ENCODE measurements at regions not wholly inside any gene's neighbourhood (a gene's known extent, or its start where the extent isn't known, plus 50 kb on each side); places are given as distances from the start of the nearest gene placed in this dataset.

DNA sequence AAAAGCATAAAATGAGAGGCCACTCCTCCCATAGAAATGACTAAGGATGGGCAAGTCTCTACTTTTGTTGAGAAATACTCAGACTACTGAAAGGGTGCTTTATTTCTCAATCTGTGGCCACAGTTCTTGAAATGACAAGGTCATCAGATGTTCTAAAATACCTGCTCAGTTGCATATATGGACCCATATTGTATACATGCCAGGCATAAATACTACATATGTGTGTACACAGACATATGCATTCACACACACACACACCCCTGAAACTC, 691.5 kb upstream of the SORCS1 start:
- H3K4me1 Mint-ChIP-seq (ENCODE audit: low read depth), result no peaks in the 10 kb centered on the region
- no peak overlapping the region for H3K27ac Mint-ChIP-seq
- H3K9me3 Mint-ChIP-seq, result no peaks in the 10 kb centered on the region
- no peaks in the 10 kb centered on the region for H3K27me3 Mint-ChIP-seq
- H3K4me3 Mint-ChIP-seq, result no peak overlapping the region
- no peaks in the 10 kb centered on the region for H3K36me3 Mint-ChIP-seq (ENCODE audit: low read depth)

DNA sequence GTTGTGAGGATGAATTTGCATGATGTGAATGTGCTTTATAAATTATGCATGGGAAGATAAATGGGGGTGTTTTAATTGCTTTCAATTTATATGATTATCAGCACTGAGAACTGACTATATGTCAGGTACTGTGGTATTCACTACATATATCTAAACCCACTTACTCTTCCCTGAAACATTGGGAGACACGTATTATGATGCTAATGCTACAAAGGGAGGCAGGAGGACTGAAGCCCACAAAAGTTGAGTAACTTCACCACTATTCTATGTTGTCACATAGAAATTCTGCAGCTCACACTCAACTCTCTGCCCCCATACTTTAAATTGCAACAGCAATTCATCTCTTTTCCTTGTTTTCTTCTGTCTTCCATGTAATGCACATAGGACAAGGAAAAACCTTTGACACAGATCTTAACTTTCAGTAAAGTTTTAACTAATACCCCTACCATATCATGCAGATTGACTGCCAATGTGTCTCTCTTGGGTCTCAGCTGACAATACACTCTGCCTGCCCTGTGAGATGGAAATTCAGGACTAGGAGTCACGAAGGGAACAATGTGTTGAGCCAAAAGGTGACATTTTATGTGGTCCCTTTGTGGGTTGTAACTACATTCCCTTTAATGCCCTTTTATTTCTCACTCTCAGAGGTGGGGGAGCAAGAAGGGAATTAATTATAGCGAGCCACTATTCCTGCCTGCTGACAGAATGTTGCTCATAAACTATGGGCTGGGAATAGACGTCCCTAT, 691.0 kb upstream of the SORCS1 start:
- no peaks in the 10 kb centered on the region for H3K4me1 Mint-ChIP-seq (ENCODE audit: low read depth)
- no peaks in the 10 kb centered on the region for H3K36me3 Mint-ChIP-seq (ENCODE audit: low read depth)
- H3K9me3 Mint-ChIP-seq, result no peaks in the 10 kb centered on the region
- no peak overlapping the region for H3K27ac Mint-ChIP-seq
- no peaks in the 10 kb centered on the region for H3K27me3 Mint-ChIP-seq
- no peak overlapping the region for H3K4me3 Mint-ChIP-seq

DNA sequence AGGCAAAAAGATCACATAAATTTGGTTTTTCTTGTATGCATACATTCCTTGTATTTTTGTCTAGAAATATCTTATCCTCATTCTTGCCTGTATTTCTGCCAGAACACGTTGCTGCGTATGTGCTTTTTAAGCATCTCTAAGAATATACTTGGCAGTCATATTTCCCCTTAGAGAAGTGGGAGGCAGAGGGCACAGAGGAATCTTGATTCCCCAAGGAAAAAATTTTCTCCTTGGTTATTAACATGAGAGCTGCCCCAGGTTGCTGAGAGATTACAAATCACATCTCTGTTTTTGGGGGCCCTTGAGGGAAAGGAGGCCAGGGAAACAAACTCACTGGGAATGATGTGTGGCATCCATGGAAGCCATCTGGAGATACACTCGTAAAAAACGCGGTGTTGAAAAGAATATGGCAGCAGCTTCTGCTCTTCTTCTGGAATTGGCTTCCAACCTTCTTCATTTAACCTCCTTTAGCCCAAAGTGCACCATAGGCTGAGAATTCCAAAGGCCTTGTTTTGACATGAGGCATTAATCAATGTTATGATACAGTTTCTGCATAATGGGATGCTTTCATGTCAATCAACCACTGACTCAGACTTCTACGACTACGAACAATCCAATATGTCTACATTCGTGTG, 684.3 kb upstream of the SORCS1 start:
- no peak overlapping the region for H3K4me3 Mint-ChIP-seq
- H3K27ac Mint-ChIP-seq, result no peak overlapping the region
- H3K9me3 Mint-ChIP-seq, result no peaks in the 10 kb centered on the region
- no peaks in the 10 kb centered on the region for H3K36me3 Mint-ChIP-seq (ENCODE audit: low read depth)
- no peaks in the 10 kb centered on the region for H3K4me1 Mint-ChIP-seq (ENCODE audit: low read depth)
- no peaks in the 10 kb centered on the region for H3K27me3 Mint-ChIP-seq

DNA sequence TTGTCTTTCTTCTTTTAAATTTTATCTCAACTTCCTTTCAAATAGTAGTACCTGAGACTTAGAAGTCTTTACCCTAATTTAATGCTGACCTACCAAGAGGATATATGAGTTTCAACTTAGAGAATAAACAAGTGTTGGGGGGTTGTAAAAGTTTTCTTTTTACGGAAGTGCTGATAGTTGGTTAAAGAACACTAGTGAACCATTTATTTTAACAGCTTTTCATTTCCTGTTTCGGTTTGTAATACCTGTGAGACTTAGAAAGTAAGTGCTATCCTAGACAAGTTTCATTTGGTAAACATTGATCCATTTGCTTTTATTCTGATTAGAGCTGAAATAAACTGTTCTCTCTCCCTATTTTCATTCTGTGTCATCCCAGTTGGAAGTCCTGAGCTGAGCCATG, 683.1 kb upstream of the SORCS1 start:
- H3K36me3 Mint-ChIP-seq (ENCODE audit: low read depth), result no peaks in the 10 kb centered on the region
- H3K4me1 Mint-ChIP-seq (ENCODE audit: low read depth), result no peaks in the 10 kb centered on the region
- no peak overlapping the region for H3K4me3 Mint-ChIP-seq
- no peaks in the 10 kb centered on the region for H3K27me3 Mint-ChIP-seq
- H3K27ac Mint-ChIP-seq, result no peak overlapping the region
- H3K9me3 Mint-ChIP-seq, result no peaks in the 10 kb centered on the region

- Mint-ChIP-seq H3K4me3 (no peak overlapping the region), H3K36me3 (ENCODE audit: low read depth) (no peaks in the 10 kb centered on the region), H3K9me3 (peaks cover 6% of the 10 kb centered on the region), H3K27me3 (no peaks in the 10 kb centered on the region), H3K4me1 (ENCODE audit: low read depth) (no peaks in the 10 kb centered on the region), H3K27ac (no peak overlapping the region)
Measured at GRCh38 chr10:107834706-107835105, 670.2 kb upstream of the SORCS1 start.

DNA sequence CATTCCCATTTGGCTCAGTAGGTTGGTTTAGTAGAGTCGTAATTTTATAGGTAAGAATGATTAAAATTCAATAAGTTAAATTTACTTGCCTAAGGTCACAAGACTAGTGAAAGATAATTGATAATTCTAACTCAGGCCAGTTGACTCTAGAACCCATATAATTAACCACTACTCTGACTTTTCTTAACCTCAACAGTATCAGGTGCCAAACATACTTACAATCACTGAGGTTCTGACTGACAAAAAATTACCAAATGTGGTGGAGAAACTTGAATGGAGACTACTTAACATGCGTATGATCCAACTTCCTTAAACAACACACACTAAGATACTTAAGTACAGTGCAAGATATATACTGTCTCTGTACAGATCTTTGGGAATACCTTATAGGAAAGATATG, 667.3 kb upstream of the SORCS1 start:
- H3K27me3 Mint-ChIP-seq, result no peaks in the 10 kb centered on the region
- peaks cover 6% of the 10 kb centered on the region for H3K9me3 Mint-ChIP-seq
- no peak overlapping the region for H3K27ac Mint-ChIP-seq
- no peaks in the 10 kb centered on the region for H3K36me3 Mint-ChIP-seq (ENCODE audit: low read depth)
- no peaks in the 10 kb centered on the region for H3K4me1 Mint-ChIP-seq (ENCODE audit: low read depth)
- H3K4me3 Mint-ChIP-seq, result no peak overlapping the region

DNA sequence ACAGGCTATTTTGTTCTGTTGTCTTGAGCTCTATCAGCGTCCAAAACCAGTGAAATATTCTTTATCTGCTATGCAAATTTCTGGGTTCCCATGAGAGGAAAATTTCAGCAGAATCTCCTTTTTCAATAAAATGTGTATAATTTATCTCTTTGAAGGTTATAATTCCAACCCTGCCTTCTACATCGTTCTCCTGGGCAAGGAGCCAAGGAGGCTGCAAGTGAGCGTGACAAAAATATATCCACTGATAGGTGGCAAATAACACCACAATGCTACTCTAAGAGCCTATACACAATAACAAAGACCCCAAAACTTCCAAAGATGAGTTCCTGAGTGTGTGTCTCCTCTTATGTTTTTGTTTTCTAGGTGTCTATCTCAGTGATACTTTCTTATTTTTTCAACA, 664.7 kb upstream of the SORCS1 start:
- H3K9me3 Mint-ChIP-seq, result peaks cover 1% of the 10 kb centered on the region
- no peak overlapping the region for H3K4me3 Mint-ChIP-seq
- H3K27ac Mint-ChIP-seq, result no peak overlapping the region
- no peaks in the 10 kb centered on the region for H3K4me1 Mint-ChIP-seq (ENCODE audit: low read depth)
- no peaks in the 10 kb centered on the region for H3K36me3 Mint-ChIP-seq (ENCODE audit: low read depth)
- no peaks in the 10 kb centered on the region for H3K27me3 Mint-ChIP-seq

DNA sequence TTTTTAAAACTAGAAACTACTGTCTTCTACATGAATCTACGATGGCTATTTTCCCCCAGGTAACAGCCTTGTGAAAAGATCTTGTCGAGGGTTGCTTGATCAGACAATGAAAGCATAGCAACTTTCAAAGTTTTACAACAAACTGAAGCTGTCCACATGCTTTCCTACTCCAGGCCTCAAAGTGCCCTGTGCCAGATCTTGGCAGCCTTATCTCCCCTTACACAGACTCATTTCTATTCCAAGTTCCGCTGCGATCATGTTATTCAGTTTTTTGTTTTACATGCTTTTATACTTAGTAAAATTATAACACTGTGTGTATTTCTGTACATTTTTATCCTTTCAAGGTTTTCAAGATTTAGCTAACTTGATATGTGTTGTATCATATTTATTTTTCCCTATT, 661.7 kb upstream of the SORCS1 start:
- Mint-ChIP-seq H3K4me1 (ENCODE audit: low read depth) (no peaks in the 10 kb centered on the region), H3K36me3 (ENCODE audit: low read depth) (no peaks in the 10 kb centered on the region), H3K27me3 (no peaks in the 10 kb centered on the region), H3K27ac (no peak overlapping the region), H3K4me3 (no peak overlapping the region), H3K9me3 (peaks cover 12% of the 10 kb centered on the region)

DNA sequence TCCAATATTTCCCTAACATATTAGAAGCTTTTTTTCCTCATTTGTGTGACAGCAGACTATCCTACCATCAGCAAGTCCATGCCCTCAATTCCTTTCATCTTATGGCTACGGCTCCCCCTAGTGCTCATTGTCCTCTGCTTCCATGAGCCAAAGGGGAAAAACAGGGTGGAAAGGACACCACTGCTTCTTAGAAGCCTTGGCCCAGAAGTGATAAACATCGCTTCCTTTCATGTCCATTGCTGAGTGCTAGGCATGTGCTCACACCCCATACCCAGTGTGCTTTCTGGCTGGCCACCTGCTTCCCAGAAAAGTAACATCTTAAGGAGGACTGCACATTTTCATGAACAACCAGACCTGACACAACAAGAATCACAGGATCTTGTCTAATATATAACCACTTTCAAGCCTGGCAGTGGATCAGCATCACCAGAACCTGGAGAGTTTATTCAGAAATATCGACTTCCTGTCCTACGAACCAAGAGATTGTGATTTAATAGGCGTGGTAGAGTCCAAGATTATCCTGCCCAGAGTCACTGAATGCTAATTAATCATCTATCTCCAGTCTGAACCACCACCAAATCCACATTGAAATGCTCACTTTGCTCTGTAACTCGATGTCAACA, 650.5 kb upstream of the SORCS1 start:
- Mint-ChIP-seq H3K27ac (no peak overlapping the region), H3K27me3 (no peaks in the 10 kb centered on the region), H3K4me3 (no peak overlapping the region), H3K4me1 (ENCODE audit: low read depth) (no peaks in the 10 kb centered on the region), H3K36me3 (ENCODE audit: low read depth) (no peaks in the 10 kb centered on the region), H3K9me3 (peaks cover 12% of the 10 kb centered on the region)

GRCh38 chr10:107813451-107814162, 649.1 kb upstream of the SORCS1 start:
- H3K9me3 Mint-ChIP-seq, result peaks cover 4% of the 10 kb centered on the region
- H3K27ac Mint-ChIP-seq, result no peak overlapping the region
- no peaks in the 10 kb centered on the region for H3K27me3 Mint-ChIP-seq
- H3K4me3 Mint-ChIP-seq, result no peak overlapping the region
- H3K4me1 Mint-ChIP-seq (ENCODE audit: low read depth), result no peaks in the 10 kb centered on the region
- H3K36me3 Mint-ChIP-seq (ENCODE audit: low read depth), result no peaks in the 10 kb centered on the region

DNA sequence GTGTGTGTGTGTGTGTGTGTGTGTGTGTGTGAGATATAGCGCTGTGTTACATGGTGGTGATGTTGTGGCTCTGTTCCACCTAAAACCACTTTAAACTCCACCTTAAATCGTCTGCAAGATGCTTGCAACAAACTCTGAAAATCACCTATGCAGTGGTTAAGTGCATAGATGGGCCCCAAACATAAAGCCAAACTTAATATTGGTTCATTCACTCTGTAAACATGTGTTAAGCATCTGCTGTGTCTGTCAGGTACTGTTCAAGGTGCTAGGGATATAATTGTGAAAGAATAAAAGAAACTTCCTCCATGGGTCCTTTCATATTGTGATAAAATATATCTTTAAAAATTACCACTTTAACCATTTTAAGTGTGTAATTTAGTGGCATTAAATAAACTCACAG, 645.4 kb upstream of the SORCS1 start:
- Mint-ChIP-seq H3K36me3 (ENCODE audit: low read depth) (no peaks in the 10 kb centered on the region), H3K9me3 (peaks cover 4% of the 10 kb centered on the region), H3K27me3 (no peaks in the 10 kb centered on the region), H3K27ac (no peak overlapping the region), H3K4me3 (no peak overlapping the region), H3K4me1 (ENCODE audit: low read depth) (no peaks in the 10 kb centered on the region)

DNA sequence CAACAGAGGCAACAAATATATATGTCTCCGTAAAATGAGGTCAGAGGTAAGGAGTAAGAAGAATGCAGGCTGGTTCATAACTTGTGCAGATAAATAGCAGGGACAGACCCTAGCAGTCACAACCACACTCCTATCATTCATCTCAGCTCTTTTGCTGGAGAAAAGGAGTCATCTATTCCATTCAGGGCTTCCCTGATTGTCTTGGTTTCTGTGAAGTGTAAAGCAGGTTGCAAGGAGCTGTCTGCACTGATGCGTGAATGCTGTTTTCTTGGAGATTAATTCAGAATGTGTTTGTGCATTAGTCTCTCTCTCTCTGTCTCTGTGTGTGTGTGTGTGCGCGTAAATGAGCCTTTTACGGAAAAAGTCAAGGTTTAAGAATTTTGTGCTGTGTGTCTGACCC, 643.3 kb upstream of the SORCS1 start:
- no peak overlapping the region for H3K4me3 Mint-ChIP-seq
- H3K9me3 Mint-ChIP-seq, result peaks cover 4% of the 10 kb centered on the region
- H3K27ac Mint-ChIP-seq, result no peak overlapping the region
- no peaks in the 10 kb centered on the region for H3K27me3 Mint-ChIP-seq
- H3K4me1 Mint-ChIP-seq (ENCODE audit: low read depth), result no peaks in the 10 kb centered on the region
- no peaks in the 10 kb centered on the region for H3K36me3 Mint-ChIP-seq (ENCODE audit: low read depth)

- Mint-ChIP-seq H3K27ac (no peak overlapping the region), H3K4me1 (ENCODE audit: low read depth) (no peaks in the 10 kb centered on the region), H3K36me3 (ENCODE audit: low read depth) (no peaks in the 10 kb centered on the region), H3K4me3 (no peak overlapping the region), H3K9me3 (no peaks in the 10 kb centered on the region), H3K27me3 (no peaks in the 10 kb centered on the region)
Measured at GRCh38 chr10:107806026-107806425, 641.5 kb upstream of the SORCS1 start.

DNA sequence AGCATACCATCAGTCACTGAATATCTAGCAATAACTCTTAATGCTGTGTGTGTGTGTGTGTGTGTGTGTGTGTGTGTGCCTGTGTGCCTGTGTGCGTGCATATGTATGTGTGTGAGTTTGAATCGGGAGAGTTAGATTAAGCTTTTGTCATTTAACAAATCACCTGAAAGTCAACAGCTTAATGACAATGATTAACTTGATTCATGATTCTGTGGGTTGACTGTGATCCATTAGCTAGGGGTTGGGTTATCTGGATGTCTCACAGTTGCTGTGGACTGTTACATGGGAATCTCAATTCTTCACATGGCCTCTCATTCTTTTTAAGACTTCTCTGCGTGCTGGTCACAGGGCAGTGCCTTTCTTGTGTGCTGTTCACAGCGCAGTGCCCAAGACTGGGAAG, 639.0 kb upstream of the SORCS1 start:
- H3K27me3 Mint-ChIP-seq, result no peaks in the 10 kb centered on the region

GRCh38 chr10:107800061-107800460, 635.6 kb upstream of the SORCS1 start:
- Mint-ChIP-seq H3K27me3 (no peaks in the 10 kb centered on the region), H3K36me3 (ENCODE audit: low read depth) (no peaks in the 10 kb centered on the region), H3K9me3 (peaks cover 8% of the 10 kb centered on the region), H3K4me1 (ENCODE audit: low read depth) (no peaks in the 10 kb centered on the region), H3K27ac (no peak overlapping the region), H3K4me3 (no peak overlapping the region)

More for the DNA sequence above, 639.0 kb upstream of the SORCS1 start:
- no peak overlapping the region for H3K27ac Mint-ChIP-seq
- no peak overlapping the region for H3K4me3 Mint-ChIP-seq
- peaks cover 4% of the 10 kb centered on the region for H3K9me3 Mint-ChIP-seq
- H3K4me1 Mint-ChIP-seq (ENCODE audit: low read depth), result no peaks in the 10 kb centered on the region
- H3K36me3 Mint-ChIP-seq (ENCODE audit: low read depth), result no peaks in the 10 kb centered on the region
